Transverse colon (tissue), 4 donors: ENCODE measurements at regions not wholly inside any gene's neighbourhood (a gene's known extent, or its start where the extent isn't known, plus 50 kb on each side); places are given as distances from the start of the nearest gene placed in this dataset.

Source experiments
- EP300 ChIP-seq: sonication (generic); formaldehyde crosslinking; IDR thresholded peaks from one replicate; pipeline ENCODE4 v1.6.1; 2017; ENCODE audit warnings: antibody characterized with exemption, low read depth
- POLR2A ChIP-seq: fragments of 450-650 bp; IDR thresholded peaks from one replicate; pipeline ENCODE4 v1.6.1; 2016; ENCODE audit warnings: antibody characterized with exemption, mild to moderate bottlenecking, moderate library complexity
- POLR2AphosphoS5 ChIP-seq, 3 donors: sonication (generic); formaldehyde crosslinking; IDR thresholded peaks; one replicate each; pipeline ENCODE4 v1.6.1; 2016; ENCODE audit warnings: antibody characterized with exemption in 3 of 3
- TF ChIP-seq, protein P1 (sequence below), 5 experiments: fragments of 200-600 bp in 3 of 5; fragments of 450-650 bp in 2 of 5; sonication (generic) in 3 of 5; IDR thresholded peaks; 1 replicate in 2 of 5; 2 replicates in 3 of 5; pipeline ENCODE4 v1.5.1; 2016 to 2017; ENCODE audit warnings: antibody characterized with exemption in 5 of 5, inconsistent platforms in 3 of 5, mild to moderate bottlenecking in 2 of 5, moderate library complexity in 1 of 5

DNA sequence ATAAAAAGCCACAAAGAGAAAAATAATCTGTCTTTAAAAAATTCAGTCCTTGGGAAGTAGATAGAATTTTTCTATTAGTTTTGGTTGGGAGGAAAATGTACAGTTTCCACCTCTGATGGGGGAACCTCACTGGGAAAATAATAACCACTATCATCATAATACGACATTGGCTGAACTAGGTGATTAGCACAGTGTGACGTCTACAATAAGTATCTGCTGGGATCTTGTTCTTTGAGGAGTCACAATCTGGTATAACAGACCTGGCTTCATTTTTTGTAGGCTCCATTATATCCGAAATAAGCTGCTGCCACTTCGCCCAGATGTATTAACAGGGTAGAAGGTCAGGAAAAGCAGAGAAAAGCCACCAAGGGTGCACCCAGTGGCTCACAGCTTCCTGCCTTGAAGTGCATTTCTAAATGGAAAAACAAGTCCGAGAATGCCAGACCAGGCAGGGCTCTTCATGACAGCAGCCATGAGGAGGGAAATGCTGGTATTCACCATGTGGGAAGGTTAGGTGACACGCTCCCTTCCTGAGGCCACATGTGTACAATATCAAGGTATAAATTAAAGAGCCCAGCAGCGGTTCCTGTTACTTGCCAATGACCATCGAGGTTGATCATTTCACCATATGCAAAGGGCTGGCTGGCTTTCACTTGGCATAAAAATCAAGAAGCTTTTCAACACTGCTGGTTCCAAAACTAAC, 152.8 kb downstream of the PRELID2 start:
- TF ChIP-seq, protein P1, sequence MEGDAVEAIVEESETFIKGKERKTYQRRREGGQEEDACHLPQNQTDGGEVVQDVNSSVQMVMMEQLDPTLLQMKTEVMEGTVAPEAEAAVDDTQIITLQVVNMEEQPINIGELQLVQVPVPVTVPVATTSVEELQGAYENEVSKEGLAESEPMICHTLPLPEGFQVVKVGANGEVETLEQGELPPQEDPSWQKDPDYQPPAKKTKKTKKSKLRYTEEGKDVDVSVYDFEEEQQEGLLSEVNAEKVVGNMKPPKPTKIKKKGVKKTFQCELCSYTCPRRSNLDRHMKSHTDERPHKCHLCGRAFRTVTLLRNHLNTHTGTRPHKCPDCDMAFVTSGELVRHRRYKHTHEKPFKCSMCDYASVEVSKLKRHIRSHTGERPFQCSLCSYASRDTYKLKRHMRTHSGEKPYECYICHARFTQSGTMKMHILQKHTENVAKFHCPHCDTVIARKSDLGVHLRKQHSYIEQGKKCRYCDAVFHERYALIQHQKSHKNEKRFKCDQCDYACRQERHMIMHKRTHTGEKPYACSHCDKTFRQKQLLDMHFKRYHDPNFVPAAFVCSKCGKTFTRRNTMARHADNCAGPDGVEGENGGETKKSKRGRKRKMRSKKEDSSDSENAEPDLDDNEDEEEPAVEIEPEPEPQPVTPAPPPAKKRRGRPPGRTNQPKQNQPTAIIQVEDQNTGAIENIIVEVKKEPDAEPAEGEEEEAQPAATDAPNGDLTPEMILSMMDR (IDR thresholded peaks at IDR 0.05) = no peak
- TF ChIP-seq POLR2A (no peak), EP300 (no peak), POLR2AphosphoS5 (IDR thresholded peaks at IDR 0.05) (no peak)
